ENCODE measurements at regions not wholly inside any gene's neighbourhood (a gene's known extent, or its start where the extent isn't known, plus 50 kb on each side); places are given as distances from the start of the nearest gene placed in this dataset.

DNA sequence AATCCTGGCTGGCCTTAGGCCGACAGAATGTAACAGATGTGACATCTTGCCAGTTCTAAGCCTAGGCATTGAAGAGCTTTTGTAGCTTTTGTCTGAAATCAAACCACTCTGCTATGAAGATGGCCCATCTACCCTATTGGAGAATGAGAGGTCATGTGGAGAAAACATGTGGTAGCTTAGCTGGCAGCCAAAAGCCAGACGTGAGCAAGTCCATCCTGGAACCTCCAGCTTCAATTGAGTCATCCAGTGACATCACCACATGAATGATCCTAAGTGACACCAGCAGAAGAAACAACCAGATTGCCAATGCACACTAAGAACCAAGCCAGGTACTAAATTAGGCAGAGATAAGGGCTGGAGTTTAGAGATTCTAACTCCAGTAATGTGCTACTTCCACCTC lies 154.8 kb upstream of the ZFP42 start:
- no peak overlapping the region for H3K27ac ChIP-seq (ENCODE audit: low read depth, low read length)
- H3K4me1 ChIP-seq (ENCODE audit: insufficient read depth, low read length): no peaks in the 10 kb centered on the region
- no peaks in the 10 kb centered on the region for H4K20me1 ChIP-seq (ENCODE audit: insufficient read depth, low read length)
- H3K4me3 ChIP-seq (ENCODE audit: insufficient read depth, low read length): no peak overlapping the region
- H3K36me3 ChIP-seq (ENCODE audit: insufficient read depth, low read length): no peaks in the 10 kb centered on the region
- H3K4me2 ChIP-seq (ENCODE audit: insufficient read depth, low read length): no peak overlapping the region
- DNase-seq (ENCODE audit: insufficient read length, low spot score, missing footprints): peak; percentile 30
- H3K79me2 ChIP-seq (ENCODE audit: insufficient read depth, low read length): no peaks in the 10 kb centered on the region
- no peak overlapping the region for H2AFZ ChIP-seq (ENCODE audit: low read length)
- TF ChIP-seq, protein P1, sequence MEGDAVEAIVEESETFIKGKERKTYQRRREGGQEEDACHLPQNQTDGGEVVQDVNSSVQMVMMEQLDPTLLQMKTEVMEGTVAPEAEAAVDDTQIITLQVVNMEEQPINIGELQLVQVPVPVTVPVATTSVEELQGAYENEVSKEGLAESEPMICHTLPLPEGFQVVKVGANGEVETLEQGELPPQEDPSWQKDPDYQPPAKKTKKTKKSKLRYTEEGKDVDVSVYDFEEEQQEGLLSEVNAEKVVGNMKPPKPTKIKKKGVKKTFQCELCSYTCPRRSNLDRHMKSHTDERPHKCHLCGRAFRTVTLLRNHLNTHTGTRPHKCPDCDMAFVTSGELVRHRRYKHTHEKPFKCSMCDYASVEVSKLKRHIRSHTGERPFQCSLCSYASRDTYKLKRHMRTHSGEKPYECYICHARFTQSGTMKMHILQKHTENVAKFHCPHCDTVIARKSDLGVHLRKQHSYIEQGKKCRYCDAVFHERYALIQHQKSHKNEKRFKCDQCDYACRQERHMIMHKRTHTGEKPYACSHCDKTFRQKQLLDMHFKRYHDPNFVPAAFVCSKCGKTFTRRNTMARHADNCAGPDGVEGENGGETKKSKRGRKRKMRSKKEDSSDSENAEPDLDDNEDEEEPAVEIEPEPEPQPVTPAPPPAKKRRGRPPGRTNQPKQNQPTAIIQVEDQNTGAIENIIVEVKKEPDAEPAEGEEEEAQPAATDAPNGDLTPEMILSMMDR (IDR thresholded peaks at IDR 0.05; ENCODE audit: extremely low read depth, low read depth, low read length): no peak
- H3K9me3 ChIP-seq (ENCODE audit: low read depth, low read length): no peaks in the 10 kb centered on the region
- no peaks in the 10 kb centered on the region for H3K27me3 ChIP-seq (ENCODE audit: insufficient read depth, low read length)

- Histone ChIP-seq H3K9me3 (ENCODE audit: low read depth, low read length) (no peaks in the 10 kb centered on the region), H3K27me3 (ENCODE audit: insufficient read depth, low read length) (no peaks in the 10 kb centered on the region), H3K79me2 (ENCODE audit: insufficient read depth, low read length) (no peaks in the 10 kb centered on the region), H3K4me3 (ENCODE audit: insufficient read depth, low read length) (no peak overlapping the region), H3K36me3 (ENCODE audit: insufficient read depth, low read length) (no peaks in the 10 kb centered on the region), H3K4me1 (ENCODE audit: insufficient read depth, low read length) (no peaks in the 10 kb centered on the region), H3K27ac (ENCODE audit: low read depth, low read length) (no peak overlapping the region), H2AFZ (ENCODE audit: low read length) (no peak overlapping the region), H3K4me2 (ENCODE audit: insufficient read depth, low read length) (no peak overlapping the region), H4K20me1 (ENCODE audit: insufficient read depth, low read length) (no peaks in the 10 kb centered on the region)
- no peak for DNase-seq (ENCODE audit: insufficient read length, low spot score, missing footprints)
- TF ChIP-seq, protein P1 (IDR thresholded peaks at IDR 0.05; ENCODE audit: extremely low read depth, low read depth, low read length): no peak
Observed at GRCh38 chr4:187849556-187850225, 145.9 kb upstream of the ZFP42 start.

GRCh38 chr4:187865914-187866313 lies 129.7 kb upstream of the ZFP42 start:
- H3K36me3 ChIP-seq (ENCODE audit: insufficient read depth, low read length): no peaks in the 10 kb centered on the region
- no peaks in the 10 kb centered on the region for H4K20me1 ChIP-seq (ENCODE audit: insufficient read depth, low read length)
- no peak overlapping the region for H2AFZ ChIP-seq (ENCODE audit: low read length)
- no peak overlapping the region for H3K4me3 ChIP-seq (ENCODE audit: insufficient read depth, low read length)
- H3K4me1 ChIP-seq (ENCODE audit: insufficient read depth, low read length): no peaks in the 10 kb centered on the region
- no peak for DNase-seq (ENCODE audit: insufficient read length, low spot score, missing footprints)
- no peak overlapping the region for H3K27ac ChIP-seq (ENCODE audit: low read depth, low read length)
- H3K27me3 ChIP-seq (ENCODE audit: insufficient read depth, low read length): no peaks in the 10 kb centered on the region
- H3K79me2 ChIP-seq (ENCODE audit: insufficient read depth, low read length): no peaks in the 10 kb centered on the region
- H3K9me3 ChIP-seq (ENCODE audit: low read depth, low read length): no peaks in the 10 kb centered on the region
- H3K4me2 ChIP-seq (ENCODE audit: insufficient read depth, low read length): no peak overlapping the region
- TF ChIP-seq, protein P1 (IDR thresholded peaks at IDR 0.05; ENCODE audit: extremely low read depth, low read depth, low read length): no peak

DNA sequence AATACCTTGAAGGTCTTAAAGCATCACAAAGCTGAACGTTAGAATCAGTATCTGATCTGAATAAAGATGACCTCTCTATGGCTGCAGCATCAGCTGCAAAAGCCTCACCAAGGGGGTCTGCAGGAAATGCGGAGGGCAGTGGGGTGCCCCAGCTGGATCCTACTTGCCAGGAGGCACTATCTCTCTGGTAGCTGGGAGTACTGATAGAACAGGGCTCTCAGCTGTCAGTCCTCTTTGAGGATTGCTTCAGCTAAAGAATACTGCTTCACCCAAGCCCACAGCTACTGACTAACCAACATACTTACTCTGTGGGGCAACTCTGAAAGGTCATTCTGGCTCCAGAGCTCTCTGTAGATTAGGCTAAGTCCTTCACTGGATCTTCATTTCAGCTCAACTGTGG lies 112.5 kb upstream of the ZFP42 start:
- Histone ChIP-seq H4K20me1 (ENCODE audit: insufficient read depth, low read length) (no peaks in the 10 kb centered on the region), H3K79me2 (ENCODE audit: insufficient read depth, low read length) (no peaks in the 10 kb centered on the region), H3K4me3 (ENCODE audit: insufficient read depth, low read length) (no peak overlapping the region), H3K27me3 (ENCODE audit: insufficient read depth, low read length) (no peaks in the 10 kb centered on the region), H3K27ac (ENCODE audit: low read depth, low read length) (no peak overlapping the region), H3K4me2 (ENCODE audit: insufficient read depth, low read length) (no peak overlapping the region), H3K9me3 (ENCODE audit: low read depth, low read length) (no peaks in the 10 kb centered on the region), H3K36me3 (ENCODE audit: insufficient read depth, low read length) (no peaks in the 10 kb centered on the region), H3K4me1 (ENCODE audit: insufficient read depth, low read length) (no peaks in the 10 kb centered on the region), H2AFZ (ENCODE audit: low read length) (no peak overlapping the region)
- TF ChIP-seq, protein P1 (IDR thresholded peaks at IDR 0.05; ENCODE audit: extremely low read depth, low read depth, low read length): no peak
- no peak for DNase-seq (ENCODE audit: insufficient read length, low spot score, missing footprints)
